Neural cell (in vitro differentiated cells): ENCODE measurements at regions not wholly inside any gene's neighbourhood (a gene's known extent, or its start where the extent isn't known, plus 50 kb on each side); places are given as distances from the start of the nearest gene placed in this dataset.

Source experiments
- H2AFZ ChIP-seq: fragments of 200-600, 300-800 bp; sonication (generic), shearing (Covaris generic); 2 replicates; pipeline ENCODE4 v1.6.0; 2014; ENCODE audit warnings: low read depth, mild to moderate bottlenecking, antibody characterized with exemption, low read length, moderate library complexity
- H3F3A ChIP-seq: fragments of 200-600 bp; shearing (Covaris generic); 2 replicates; pipeline ENCODE4 v1.6.1; 2016; ENCODE audit warnings: mild to moderate bottlenecking, moderate library complexity, mixed read lengths, antibody characterized with exemption, low read length; ENCODE audit not compliant: insufficient read depth, poor library complexity, severe bottlenecking
- H3K27ac ChIP-seq: fragments of 200-600, 300-800 bp; sonication (generic), shearing (Covaris generic); 2 replicates; pipeline ENCODE4 v1.5.1; 2014; ENCODE audit warnings: mild to moderate bottlenecking, low read length, moderate library complexity
- H3K27me3 ChIP-seq: fragments of 300-800, 200-600 bp; sonication (generic), shearing (Covaris generic); 2 replicates; pipeline ENCODE4 v1.6.0; 2014; ENCODE audit warnings: mild to moderate bottlenecking, low read depth, low read length, moderate library complexity; ENCODE audit not compliant: insufficient read depth
- H3K36me3 ChIP-seq: fragments of 300-800, 200-600 bp; sonication (generic), shearing (Covaris generic); 2 replicates; pipeline ENCODE4 v1.5.1; 2014; ENCODE audit warnings: mild to moderate bottlenecking, antibody characterized with exemption, low read length, moderate library complexity; ENCODE audit not compliant: insufficient read depth
- H3K4me2 ChIP-seq: fragments of 300-800, 200-600 bp; sonication (generic), shearing (Covaris generic); 2 replicates; pipeline ENCODE4 v1.6.0; 2014; ENCODE audit warnings: mild to moderate bottlenecking, low read length
- H3K4me3 ChIP-seq: fragments of 300-800, 200-600 bp; sonication (generic), shearing (Covaris generic); 2 replicates; pipeline ENCODE4 v1.5.1; 2014; ENCODE audit warnings: mild to moderate bottlenecking, low read length, moderate library complexity
- H3K79me2 ChIP-seq: fragments of 200-600 bp; shearing (Covaris generic); replicated peaks from 2 replicates; pipeline ENCODE4 v1.6.0; 2014; ENCODE audit warnings: mild to moderate bottlenecking, low read length, moderate library complexity; ENCODE audit not compliant: insufficient read depth
- H3K9ac ChIP-seq: fragments of 300-800, 200-600 bp; sonication (generic), shearing (Covaris generic); 2 replicates; pipeline ENCODE4 v1.6.1; 2016; ENCODE audit warnings: mild to moderate bottlenecking, low read length, mixed read lengths
- H3K9me2 ChIP-seq: fragments of 200-600 bp; shearing (Covaris generic); 2 replicates; pipeline ENCODE4 v1.6.1; 2016; ENCODE audit warnings: mild to moderate bottlenecking, low read length, mixed read lengths; ENCODE audit not compliant: insufficient read depth
- H3K9me3 ChIP-seq: fragments of 200-600, 300-800 bp; sonication (generic), shearing (Covaris generic); 2 replicates; pipeline ENCODE4 v1.6.1; 2016; ENCODE audit warnings: mild to moderate bottlenecking, mixed run types, low read length, moderate library complexity, mixed read lengths
- H4K20me1 ChIP-seq: fragments of 200-600 bp; shearing (Covaris generic); 2 replicates; pipeline ENCODE4 v1.6.1; 2016; ENCODE audit warnings: mild to moderate bottlenecking, mixed run types; ENCODE audit not compliant: insufficient read depth
- CTCF ChIP-seq: fragments of 450-650 bp; IDR thresholded peaks from 2 replicates; pipeline ENCODE4 v1.5.1; 2014; ENCODE audit warnings: antibody characterized with exemption, mild to moderate bottlenecking, moderate library complexity; ENCODE audit not compliant: poor library complexity, severe bottlenecking
- EZH2 ChIP-seq: fragments of 200-600, 300-800 bp; shearing (Covaris generic), sonication (generic); IDR thresholded peaks from 2 replicates; pipeline ENCODE4 v1.6.1; 2014; ENCODE audit warnings: antibody characterized with exemption, low read length, borderline replicate concordance, mild to moderate bottlenecking; ENCODE audit not compliant: insufficient read depth, poor library complexity, severe bottlenecking
- MXI1 ChIP-seq: fragments of 450-650 bp; conservative IDR thresholded peaks from 2 replicates; pipeline ENCODE4 v1.6.1; 2014; ENCODE audit warnings: antibody characterized with exemption, mild to moderate bottlenecking; ENCODE audit not compliant: poor library complexity, severe bottlenecking
- POLR2AphosphoS5 ChIP-seq: IDR thresholded peaks from 2 replicates; pipeline ENCODE4 v1.6.1; 2012
- RAD21 ChIP-seq: fragments of 450-650 bp; conservative IDR thresholded peaks from 2 replicates; pipeline ENCODE4 v1.6.1; 2014; ENCODE audit warnings: antibody characterized with exemption, mild to moderate bottlenecking, moderate library complexity
- REST ChIP-seq: IDR thresholded peaks from 2 replicates; pipeline ENCODE4 v1.6.1; 2012; ENCODE audit warnings: borderline replicate concordance
- TAF1 ChIP-seq: IDR thresholded peaks from 2 replicates; pipeline ENCODE4 v1.6.1; 2012; ENCODE audit warnings: low read depth

DNA sequence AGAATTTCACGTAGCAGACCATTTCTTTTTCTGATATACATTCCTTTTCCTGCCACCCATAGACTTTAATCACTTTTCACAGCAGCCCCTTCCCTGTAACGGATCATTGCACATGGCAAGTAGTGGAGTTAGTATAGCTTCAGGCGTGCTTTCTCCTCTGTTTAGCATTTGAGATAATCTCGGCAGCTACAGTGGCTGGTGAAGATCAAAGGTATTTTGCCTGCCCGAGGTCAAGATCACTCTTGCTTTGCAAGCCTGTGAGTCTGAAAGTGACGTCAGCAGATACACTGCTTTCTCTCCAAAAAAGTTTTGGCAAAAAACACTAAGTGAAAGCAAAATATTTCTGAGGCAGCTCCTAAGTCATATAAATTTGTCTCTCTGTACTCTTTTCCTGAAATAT is 260.0 kb downstream of the NDFIP2 start:
- Histone ChIP-seq H3K4me3 (no peak overlapping the region), H3K9me2 (no peaks in the 10 kb centered on the region), H3K9me3 (no peaks in the 10 kb centered on the region), H3K9ac (no peak overlapping the region), H3K27ac (no peak overlapping the region), H3K36me3 (no peaks in the 10 kb centered on the region), H3K4me2 (no peak overlapping the region), H2AFZ (no peak overlapping the region), H3K27me3 (no peaks in the 10 kb centered on the region), H3K79me2 (no peaks in the 10 kb centered on the region), H4K20me1 (no peaks in the 10 kb centered on the region), H3F3A (no peaks in the 10 kb centered on the region)
- TF ChIP-seq POLR2AphosphoS5: no peak
- no peak for TF ChIP-seq CTCF
- TF ChIP-seq REST: no peak
- TF ChIP-seq EZH2: no peak

- Histone ChIP-seq H3F3A (no peaks in the 10 kb centered on the region), H3K9ac (no peak overlapping the region), H3K36me3 (no peaks in the 10 kb centered on the region), H3K27ac (no peak overlapping the region), H3K4me3 (no peak overlapping the region), H3K9me2 (no peaks in the 10 kb centered on the region), H3K9me3 (no peaks in the 10 kb centered on the region), H2AFZ (no peak overlapping the region), H3K79me2 (no peaks in the 10 kb centered on the region), H3K4me2 (no peak overlapping the region), H4K20me1 (no peaks in the 10 kb centered on the region), H3K27me3 (no peaks in the 10 kb centered on the region)
- TF ChIP-seq REST: no peak
- TF ChIP-seq TAF1: no peak
- no peak for TF ChIP-seq POLR2AphosphoS5
- TF ChIP-seq MXI1: no peak
- TF ChIP-seq EZH2: no peak
- no peak for TF ChIP-seq CTCF
- TF ChIP-seq RAD21: no peak
These were observed 255.4 kb downstream of the NDFIP2 start for GRCh38 chr13:79736356-79736755.
